HFFc6 (cell line): ENCODE measurements at regions not wholly inside any gene's neighbourhood (a gene's known extent, or its start where the extent isn't known, plus 50 kb on each side); places are given as distances from the start of the nearest gene placed in this dataset.

Experiments
- DNase-seq: peaks from one replicate; pipeline ENCODE4 v3.0.0-alpha.2; 2018
- H3K27ac Mint-ChIP-seq: 2 replicates; pipeline ENCODE4 v1.8.0; 2020; ENCODE audit warnings: mild to moderate bottlenecking, mixed read lengths
- H3K27me3 Mint-ChIP-seq: 2 replicates; pipeline ENCODE4 v1.8.0; 2021; ENCODE audit warnings: mild to moderate bottlenecking, moderate library complexity, mixed read lengths; ENCODE audit not compliant: insufficient read depth
- H3K36me3 Mint-ChIP-seq: 2 replicates; pipeline ENCODE4 v1.8.0; 2021; ENCODE audit warnings: low read depth, mixed read lengths
- H3K4me1 Mint-ChIP-seq: 2 replicates; pipeline ENCODE4 v1.8.0; 2020; ENCODE audit warnings: low read depth, mixed read lengths
- H3K4me3 Mint-ChIP-seq: 2 replicates; pipeline ENCODE4 v1.8.0; 2020; ENCODE audit warnings: mild to moderate bottlenecking, moderate library complexity, mixed read lengths
- H3K9me3 Mint-ChIP-seq: 2 replicates; pipeline ENCODE4 v1.8.0; 2020; ENCODE audit warnings: mild to moderate bottlenecking, mixed read lengths
- CTCF ChIP-seq: fragments of 200-600 bp; sonication (generic); IDR thresholded peaks from 2 replicates; pipeline ENCODE4 v1.5.0; 2021; ENCODE audit warnings: antibody characterized with exemption, mild to moderate bottlenecking

GRCh38 chr4:114378305-114378903 is 220.2 kb upstream of the UGT8 start:
- H3K36me3 Mint-ChIP-seq = no peaks in the 10 kb centered on the region
- peak; percentile 52 for DNase-seq

GRCh38 chr4:114383067-114383466 is 215.5 kb upstream of the UGT8 start:
- DNase-seq = peak; percentile 55
- H3K27ac Mint-ChIP-seq = peak overlapping the region; percentile 9

More at GRCh38 chr4:114378305-114378903, 220.2 kb upstream of the UGT8 start:
- peak; percentile 77 for TF ChIP-seq CTCF
- Mint-ChIP-seq H3K9me3 (no peaks in the 10 kb centered on the region), H3K4me1 (peaks cover 24% of the 10 kb centered on the region), H3K27me3 (no peaks in the 10 kb centered on the region; the same call in 1 of the 2 replicates), H3K27ac (no peak overlapping the region), H3K4me3 (no peak overlapping the region)

GRCh38 chr4:114383721-114384120 is 214.9 kb upstream of the UGT8 start:
- DNase-seq = peak; percentile 86
- Mint-ChIP-seq H3K36me3 (no peaks in the 10 kb centered on the region), H3K27me3 (no peaks in the 10 kb centered on the region; the same call in none of the 2 replicates), H3K4me3 (no peak overlapping the region), H3K9me3 (no peaks in the 10 kb centered on the region), H3K4me1 (peaks cover 34% of the 10 kb centered on the region), H3K27ac (peak overlapping the region; percentile 9)
- TF ChIP-seq CTCF = no peak

More at GRCh38 chr4:114383067-114383466, 215.5 kb upstream of the UGT8 start:
- Mint-ChIP-seq H3K27me3 (no peaks in the 10 kb centered on the region; the same call in none of the 2 replicates), H3K9me3 (no peaks in the 10 kb centered on the region), H3K4me1 (peaks cover 39% of the 10 kb centered on the region), H3K4me3 (0 out of 2 replicates have a peak overlapping the region, but pooled peaks have one; percentile 7), H3K36me3 (no peaks in the 10 kb centered on the region)
- no peak for TF ChIP-seq CTCF

- no peaks in the 10 kb centered on the region for H3K9me3 Mint-ChIP-seq
- peaks cover 34% of the 10 kb centered on the region for H3K4me1 Mint-ChIP-seq
- H3K36me3 Mint-ChIP-seq = no peaks in the 10 kb centered on the region
- TF ChIP-seq CTCF = peak; percentile 80
- H3K27me3 Mint-ChIP-seq = peaks cover 4% of the 10 kb centered on the region
- DNase-seq = peak; percentile 31
- no peak overlapping the region for H3K27ac Mint-ChIP-seq
- no peak overlapping the region for H3K4me3 Mint-ChIP-seq
Measured at GRCh38 chr4:114384629-114385028, 214.0 kb upstream of the UGT8 start.

- no peaks in the 10 kb centered on the region for H3K36me3 Mint-ChIP-seq
- H3K9me3 Mint-ChIP-seq = no peaks in the 10 kb centered on the region
- H3K4me1 Mint-ChIP-seq = peaks cover 34% of the 10 kb centered on the region
- H3K27ac Mint-ChIP-seq = no peak overlapping the region
- TF ChIP-seq CTCF = no peak
- H3K27me3 Mint-ChIP-seq = peaks cover 4% of the 10 kb centered on the region
- no peak for DNase-seq
- no peak overlapping the region for H3K4me3 Mint-ChIP-seq
Measured at GRCh38 chr4:114385195-114385985, 213.2 kb upstream of the UGT8 start.
